Nephron (organoid): ENCODE measurements at regions not wholly inside any gene's neighbourhood (a gene's known extent, or its start where the extent isn't known, plus 50 kb on each side); places are given as distances from the start of the nearest gene placed in this dataset.

Experiments
- H3K27ac Mint-ChIP-seq, 3 experiments: 2 replicates each; pipeline ENCODE4 v1.8.0; 2020; ENCODE audit warnings: mixed read lengths in 3 of 3, mild to moderate bottlenecking in 2 of 3, moderate library complexity in 1 of 3
- H3K27me3 Mint-ChIP-seq: 2 replicates; pipeline ENCODE4 v1.8.0; 2021; ENCODE audit warnings: low read depth, mild to moderate bottlenecking, moderate library complexity, mixed read lengths
- H3K36me3 Mint-ChIP-seq: 2 replicates; pipeline ENCODE4 v1.8.0; 2020; ENCODE audit warnings: low read depth, mixed read lengths
- H3K4me1 Mint-ChIP-seq: 2 replicates; pipeline ENCODE4 v1.8.0; 2020; ENCODE audit warnings: mixed read lengths
- H3K4me3 Mint-ChIP-seq, 3 experiments: 2 replicates each; pipeline ENCODE4 v1.8.0; 2020; ENCODE audit warnings: mild to moderate bottlenecking in 3 of 3, mixed read lengths in 3 of 3, moderate library complexity in 2 of 3
- H3K9me3 Mint-ChIP-seq: 2 replicates; pipeline ENCODE4 v1.8.0; 2020; ENCODE audit warnings: mixed read lengths
- CTCF ChIP-seq, 3 experiments: fragments of 200-600 bp; sonication (generic); IDR thresholded peaks; one replicate each; pipeline ENCODE4 v1.5.0; 2021; ENCODE audit warnings: antibody characterized with exemption in 3 of 3; ENCODE audit not compliant: unreplicated experiment in 3 of 3

GRCh38 chr2:16247326-16248122, 307.2 kb downstream of the MYCN start:
- peaks cover 27% of the 10 kb centered on the region for H3K27me3 Mint-ChIP-seq
- no peaks in the 10 kb centered on the region for H3K9me3 Mint-ChIP-seq
- H3K4me3 Mint-ChIP-seq, result no peak overlapping the region
- no peaks in the 10 kb centered on the region for H3K36me3 Mint-ChIP-seq
- H3K27ac Mint-ChIP-seq, result no peak overlapping the region
- TF ChIP-seq CTCF (IDR thresholded peaks at IDR 0.05; ENCODE audit: unreplicated experiment in 3 of 3), result no peak
- peaks cover 26% of the 10 kb centered on the region for H3K4me1 Mint-ChIP-seq

- Mint-ChIP-seq H3K27ac (no peak overlapping the region), H3K36me3 (no peaks in the 10 kb centered on the region), H3K4me3 (no peak overlapping the region), H3K4me1 (peaks cover 26% of the 10 kb centered on the region), H3K9me3 (no peaks in the 10 kb centered on the region), H3K27me3 (peaks cover 27% of the 10 kb centered on the region)
- TF ChIP-seq CTCF (IDR thresholded peaks at IDR 0.05; ENCODE audit: unreplicated experiment in 3 of 3), result no peak
Observed at GRCh38 chr2:16246911-16247310, 306.6 kb downstream of the MYCN start.

GRCh38 chr2:16246281-16246850, 306.0 kb downstream of the MYCN start:
- peaks cover 25% of the 10 kb centered on the region for H3K27me3 Mint-ChIP-seq
- no peaks in the 10 kb centered on the region for H3K36me3 Mint-ChIP-seq
- H3K4me3 Mint-ChIP-seq, result no peak overlapping the region
- no peak for TF ChIP-seq CTCF (IDR thresholded peaks at IDR 0.05; ENCODE audit: unreplicated experiment in 3 of 3)
- H3K4me1 Mint-ChIP-seq, result peaks cover 26% of the 10 kb centered on the region
- H3K9me3 Mint-ChIP-seq, result no peaks in the 10 kb centered on the region
- no peak overlapping the region for H3K27ac Mint-ChIP-seq

GRCh38 chr2:16245481-16246054, 305.2 kb downstream of the MYCN start:
- Mint-ChIP-seq H3K4me3 (no peak overlapping the region), H3K9me3 (no peaks in the 10 kb centered on the region), H3K27ac (no peak overlapping the region), H3K36me3 (no peaks in the 10 kb centered on the region), H3K4me1 (peaks cover 26% of the 10 kb centered on the region), H3K27me3 (peaks cover 21% of the 10 kb centered on the region)
- TF ChIP-seq CTCF (IDR thresholded peaks at IDR 0.05; ENCODE audit: unreplicated experiment in 3 of 3), result no peak

GRCh38 chr2:16244966-16245320, 304.6 kb downstream of the MYCN start:
- no peak overlapping the region for H3K27ac Mint-ChIP-seq
- no peaks in the 10 kb centered on the region for H3K9me3 Mint-ChIP-seq
- no peak for TF ChIP-seq CTCF (IDR thresholded peaks at IDR 0.05; ENCODE audit: unreplicated experiment in 3 of 3)
- H3K4me1 Mint-ChIP-seq, result peaks cover 26% of the 10 kb centered on the region
- no peak overlapping the region for H3K4me3 Mint-ChIP-seq
- peaks cover 24% of the 10 kb centered on the region for H3K27me3 Mint-ChIP-seq
- no peaks in the 10 kb centered on the region for H3K36me3 Mint-ChIP-seq
